NB4 (cell line): ENCODE measurements at regions not wholly inside any gene's neighbourhood (a gene's known extent, or its start where the extent isn't known, plus 50 kb on each side); places are given as distances from the start of the nearest gene placed in this dataset.

ENCODE experiments used
- DNase-seq: peaks from one replicate; pipeline ENCODE4 v3.0.0; 2010; ENCODE audit warnings: low read depth
- H3K4me3 ChIP-seq: one replicate; pipeline ENCODE4 v1.5.1; 2011; ENCODE audit warnings: mild to moderate bottlenecking, low read depth, low read length, moderate library complexity
- MYC ChIP-seq: IDR thresholded peaks from 2 replicates; pipeline ENCODE4 v1.6.1; 2011; ENCODE audit warnings: low read depth, low read length
- POLR2A ChIP-seq: IDR thresholded peaks from 2 replicates; pipeline ENCODE4 v1.6.1; 2011; ENCODE audit warnings: mild to moderate bottlenecking; ENCODE audit not compliant: insufficient read length; ENCODE audit errors: extremely low read depth
- TF ChIP-seq, protein P1 (sequence below): IDR thresholded peaks from 2 replicates; pipeline ENCODE4 v1.6.1; 2011; ENCODE audit warnings: low read depth, low read length
- TF ChIP-seq, protein P2 (sequence below): IDR thresholded peaks from one replicate; pipeline ENCODE4 v1.5.1; 2012; ENCODE audit warnings: low read depth, low read length

DNA sequence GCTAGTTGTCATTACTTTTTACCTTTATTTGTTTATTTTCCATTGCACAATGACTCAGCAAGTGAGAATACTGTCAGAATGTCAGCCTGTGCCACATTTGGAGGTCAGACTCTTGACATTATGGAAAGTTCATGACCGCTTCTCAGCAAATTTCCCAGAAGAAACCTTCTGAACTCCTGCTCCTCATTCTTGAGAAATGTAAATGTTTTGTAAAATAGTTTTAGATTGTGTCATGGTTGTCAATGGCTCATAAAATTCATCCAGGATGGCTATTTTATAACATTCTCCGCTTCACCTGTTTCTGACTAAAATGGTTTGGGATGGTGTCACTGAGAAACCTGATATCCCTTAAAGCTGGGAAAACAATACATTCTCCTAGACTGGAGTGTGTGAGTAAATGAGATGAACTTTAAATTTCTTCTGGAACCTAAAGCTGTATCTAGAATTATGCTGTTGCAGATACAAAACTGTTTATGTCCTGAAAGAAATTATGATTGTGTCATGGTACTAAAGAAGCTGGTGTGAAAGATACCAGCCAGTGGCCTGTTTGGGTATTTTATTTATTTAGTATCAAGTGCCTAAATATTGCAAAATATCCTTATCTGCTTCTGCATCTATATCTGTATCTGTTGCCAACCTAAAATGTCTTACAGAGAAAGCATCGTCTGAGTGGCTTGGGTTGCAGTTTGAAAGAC is 671.7 kb downstream of the GATA3 start:
- no peak for DNase-seq
- no peak overlapping the region for H3K4me3 ChIP-seq
- TF ChIP-seq, protein P1, sequence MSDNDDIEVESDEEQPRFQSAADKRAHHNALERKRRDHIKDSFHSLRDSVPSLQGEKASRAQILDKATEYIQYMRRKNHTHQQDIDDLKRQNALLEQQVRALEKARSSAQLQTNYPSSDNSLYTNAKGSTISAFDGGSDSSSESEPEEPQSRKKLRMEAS = no peak
- TF ChIP-seq POLR2A (no peak), MYC (no peak)
- TF ChIP-seq, protein P2, sequence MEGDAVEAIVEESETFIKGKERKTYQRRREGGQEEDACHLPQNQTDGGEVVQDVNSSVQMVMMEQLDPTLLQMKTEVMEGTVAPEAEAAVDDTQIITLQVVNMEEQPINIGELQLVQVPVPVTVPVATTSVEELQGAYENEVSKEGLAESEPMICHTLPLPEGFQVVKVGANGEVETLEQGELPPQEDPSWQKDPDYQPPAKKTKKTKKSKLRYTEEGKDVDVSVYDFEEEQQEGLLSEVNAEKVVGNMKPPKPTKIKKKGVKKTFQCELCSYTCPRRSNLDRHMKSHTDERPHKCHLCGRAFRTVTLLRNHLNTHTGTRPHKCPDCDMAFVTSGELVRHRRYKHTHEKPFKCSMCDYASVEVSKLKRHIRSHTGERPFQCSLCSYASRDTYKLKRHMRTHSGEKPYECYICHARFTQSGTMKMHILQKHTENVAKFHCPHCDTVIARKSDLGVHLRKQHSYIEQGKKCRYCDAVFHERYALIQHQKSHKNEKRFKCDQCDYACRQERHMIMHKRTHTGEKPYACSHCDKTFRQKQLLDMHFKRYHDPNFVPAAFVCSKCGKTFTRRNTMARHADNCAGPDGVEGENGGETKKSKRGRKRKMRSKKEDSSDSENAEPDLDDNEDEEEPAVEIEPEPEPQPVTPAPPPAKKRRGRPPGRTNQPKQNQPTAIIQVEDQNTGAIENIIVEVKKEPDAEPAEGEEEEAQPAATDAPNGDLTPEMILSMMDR = no peak

DNA sequence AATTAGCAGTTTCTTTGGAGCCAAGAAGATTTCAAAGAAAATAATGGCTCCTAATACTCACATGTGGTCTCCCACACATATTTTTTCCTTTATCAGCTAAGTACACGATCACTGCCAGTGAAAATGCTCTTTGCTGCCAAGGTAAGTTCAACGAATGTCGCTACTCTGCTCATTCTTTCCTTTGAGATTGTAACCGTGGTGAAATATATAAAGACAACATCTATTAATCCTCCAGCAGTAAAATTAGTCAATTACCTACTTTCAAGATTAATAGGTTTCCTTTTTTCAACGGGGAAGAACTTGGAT is 672.2 kb downstream of the GATA3 start:
- H3K4me3 ChIP-seq = no peak overlapping the region
- no peak for TF ChIP-seq POLR2A
- TF ChIP-seq MYC = no peak
- TF ChIP-seq, protein P1 = no peak
- TF ChIP-seq, protein P2 = no peak
- DNase-seq = no peak

DNA sequence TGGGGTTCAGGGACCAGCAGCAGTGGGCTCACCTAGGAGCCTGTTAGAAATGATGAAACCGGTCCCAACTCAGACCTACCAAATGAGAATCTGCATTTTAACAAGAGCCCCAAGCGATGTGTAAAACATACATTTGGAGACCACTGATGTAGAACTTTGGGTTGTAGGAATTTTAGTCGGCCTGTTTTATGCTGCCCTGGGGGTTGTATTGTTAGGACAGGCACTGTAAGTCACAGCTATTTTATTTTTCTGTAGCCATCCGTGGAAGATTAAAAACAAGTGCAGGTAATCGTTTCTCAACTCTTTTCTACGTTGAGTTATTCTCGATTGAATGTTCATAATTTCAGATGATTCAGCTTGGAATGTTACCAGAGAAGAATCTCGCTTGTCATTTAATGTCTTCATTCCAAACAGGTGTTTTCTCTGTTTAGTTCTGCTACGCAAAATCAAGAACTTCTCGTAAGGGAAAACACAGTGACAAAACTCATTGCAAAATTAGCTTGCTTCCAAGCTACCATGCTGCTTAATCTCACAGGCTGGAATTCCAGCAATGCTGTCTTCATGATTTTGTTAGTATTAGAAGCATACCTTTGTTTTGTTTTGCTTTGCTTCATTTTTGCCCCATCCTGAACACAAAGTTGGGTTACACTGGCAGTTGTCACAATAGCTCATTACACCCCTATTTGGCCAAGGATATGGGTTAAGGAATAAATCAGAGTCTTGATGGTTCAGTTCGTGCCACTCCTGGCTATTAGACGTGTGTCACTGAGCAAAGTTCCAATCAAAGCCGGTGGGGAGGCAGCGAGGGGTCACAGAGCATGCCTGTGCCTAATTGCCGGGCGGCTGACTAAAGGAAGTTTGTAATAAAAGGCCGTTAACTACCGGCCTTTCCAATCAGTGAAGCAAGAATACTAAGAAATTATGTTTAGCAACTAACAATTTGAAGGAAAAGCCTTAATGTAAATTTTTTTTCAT is 676.9 kb downstream of the GATA3 start:
- H3K4me3 ChIP-seq = no peak overlapping the region
- TF ChIP-seq, protein P2 = no peak
- TF ChIP-seq, protein P1 = no peak
- TF ChIP-seq MYC (no peak), POLR2A (no peak)
- no peak for DNase-seq

DNA sequence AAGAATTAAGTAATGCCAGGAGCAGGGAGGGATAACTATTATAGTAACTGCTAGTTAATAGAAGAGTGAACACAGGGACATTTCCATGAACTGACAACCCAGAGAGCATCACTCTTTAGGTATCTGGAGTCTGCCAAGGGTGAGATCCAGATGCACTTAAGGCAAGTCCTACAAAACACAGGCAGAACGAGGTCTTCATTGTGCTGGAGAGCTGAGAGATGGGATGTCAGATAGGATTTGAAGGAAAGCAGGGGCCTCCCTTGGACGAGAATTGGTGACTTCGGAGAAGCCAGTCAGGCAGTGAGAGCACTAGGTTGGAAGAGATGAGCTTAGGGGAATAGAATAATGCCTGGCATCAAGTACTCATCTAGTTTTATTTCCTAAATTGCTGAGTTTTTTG is 684.5 kb downstream of the GATA3 start:
- TF ChIP-seq MYC = no peak
- TF ChIP-seq, protein P1 = no peak
- TF ChIP-seq, protein P2 = no peak
- H3K4me3 ChIP-seq = no peak overlapping the region
- no peak for DNase-seq

DNA sequence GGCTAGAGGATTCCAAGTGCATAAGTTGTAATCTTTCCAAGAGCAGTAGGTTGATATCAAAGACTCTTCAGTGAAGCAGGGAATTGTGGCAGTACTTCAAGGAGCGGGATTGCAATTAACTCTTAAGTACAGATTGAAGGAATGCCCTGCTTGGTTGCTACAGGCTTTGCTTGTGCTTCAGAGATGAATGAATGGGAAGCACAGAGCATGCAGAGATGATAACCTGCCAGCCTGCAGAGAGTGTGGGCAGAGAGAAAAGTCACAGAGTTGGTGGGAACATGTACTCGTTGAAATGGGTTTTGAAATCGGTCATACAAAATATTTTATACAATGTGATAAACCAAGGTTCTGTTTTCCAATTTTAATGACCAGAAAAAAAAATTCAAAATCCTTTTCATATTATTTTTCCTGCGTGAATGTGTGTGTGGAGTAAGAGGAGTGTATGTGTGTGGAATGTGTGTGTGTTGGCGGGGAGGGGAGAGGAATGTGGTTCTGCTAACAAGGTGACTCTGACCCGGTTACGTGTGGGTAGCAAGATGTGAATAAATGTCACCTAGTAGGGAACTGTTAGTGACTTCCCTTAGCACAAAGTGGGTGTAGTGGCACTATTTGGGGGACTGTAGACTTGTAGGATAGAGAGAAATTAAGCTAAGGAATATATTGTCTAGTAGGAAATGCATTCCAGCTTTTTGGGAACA is 697.8 kb downstream of the GATA3 start:
- DNase-seq = no peak
- H3K4me3 ChIP-seq = no peak overlapping the region
- TF ChIP-seq POLR2A (no peak), MYC (no peak)
- TF ChIP-seq, protein P2 = no peak
- TF ChIP-seq, protein P1 = no peak
